WI38 (cell line): ENCODE measurements at regions not wholly inside any gene's neighbourhood (a gene's known extent, or its start where the extent isn't known, plus 50 kb on each side); places are given as distances from the start of the nearest gene placed in this dataset.

Source experiments
- H3K4me3 ChIP-seq: 2 replicates; pipeline ENCODE4 v1.5.1; 2011; ENCODE audit warnings: low read depth, mild to moderate bottlenecking, control low read depth, low read length
- TF ChIP-seq, protein P1 (sequence below): IDR thresholded peaks from 2 replicates; pipeline ENCODE4 v1.5.1; 2012; ENCODE audit warnings: low read depth, mild to moderate bottlenecking, control low read depth, low read length

DNA sequence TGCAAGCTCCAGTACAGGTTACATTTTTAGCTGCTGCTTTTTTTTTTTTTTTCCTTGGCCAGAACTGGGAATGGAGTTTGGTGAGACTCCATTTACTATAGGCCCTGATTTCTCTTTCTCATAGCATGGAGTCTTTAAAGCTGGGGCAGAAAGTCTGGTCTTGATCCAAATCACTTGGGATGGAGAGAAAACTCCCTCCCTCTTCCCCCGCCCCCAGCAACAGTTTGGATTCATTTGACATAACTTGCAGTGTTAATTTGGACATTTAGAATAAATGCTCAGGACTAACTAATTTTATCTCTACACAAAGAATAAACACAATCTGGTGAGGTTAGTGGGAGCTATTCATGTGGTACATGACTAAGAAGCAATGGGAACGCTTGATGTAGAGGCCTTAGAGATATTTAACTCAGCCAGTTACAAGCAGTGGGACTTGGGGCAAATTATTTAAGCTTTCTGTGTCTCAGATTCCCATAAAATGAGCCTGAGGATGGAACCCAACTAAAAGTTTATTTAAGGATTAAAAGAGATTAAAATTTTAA, 107.3 kb upstream of the ARHGAP5 start:
- TF ChIP-seq, protein P1, sequence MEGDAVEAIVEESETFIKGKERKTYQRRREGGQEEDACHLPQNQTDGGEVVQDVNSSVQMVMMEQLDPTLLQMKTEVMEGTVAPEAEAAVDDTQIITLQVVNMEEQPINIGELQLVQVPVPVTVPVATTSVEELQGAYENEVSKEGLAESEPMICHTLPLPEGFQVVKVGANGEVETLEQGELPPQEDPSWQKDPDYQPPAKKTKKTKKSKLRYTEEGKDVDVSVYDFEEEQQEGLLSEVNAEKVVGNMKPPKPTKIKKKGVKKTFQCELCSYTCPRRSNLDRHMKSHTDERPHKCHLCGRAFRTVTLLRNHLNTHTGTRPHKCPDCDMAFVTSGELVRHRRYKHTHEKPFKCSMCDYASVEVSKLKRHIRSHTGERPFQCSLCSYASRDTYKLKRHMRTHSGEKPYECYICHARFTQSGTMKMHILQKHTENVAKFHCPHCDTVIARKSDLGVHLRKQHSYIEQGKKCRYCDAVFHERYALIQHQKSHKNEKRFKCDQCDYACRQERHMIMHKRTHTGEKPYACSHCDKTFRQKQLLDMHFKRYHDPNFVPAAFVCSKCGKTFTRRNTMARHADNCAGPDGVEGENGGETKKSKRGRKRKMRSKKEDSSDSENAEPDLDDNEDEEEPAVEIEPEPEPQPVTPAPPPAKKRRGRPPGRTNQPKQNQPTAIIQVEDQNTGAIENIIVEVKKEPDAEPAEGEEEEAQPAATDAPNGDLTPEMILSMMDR, result no peak
- H3K4me3 ChIP-seq, result no peak overlapping the region

DNA sequence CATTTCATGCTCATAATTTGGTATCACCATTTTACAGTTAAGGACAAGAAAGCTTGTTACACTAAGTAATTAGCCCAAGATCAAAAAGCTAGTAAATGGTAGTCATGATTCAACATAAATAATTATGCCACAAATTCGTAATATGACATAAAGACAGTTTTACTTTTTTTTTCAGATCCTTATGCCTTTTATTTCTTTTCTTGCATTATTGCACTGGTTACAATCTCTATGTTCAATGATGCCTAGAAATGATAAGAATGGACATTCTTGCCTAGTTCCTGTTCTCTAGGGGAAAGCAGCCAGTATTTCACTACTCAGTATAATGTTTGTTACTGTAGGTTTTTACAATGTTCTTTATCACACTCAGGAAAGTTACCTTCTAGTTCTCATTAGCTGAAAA, 106.4 kb upstream of the ARHGAP5 start:
- no peak overlapping the region for H3K4me3 ChIP-seq
- TF ChIP-seq, protein P1, result no peak

DNA sequence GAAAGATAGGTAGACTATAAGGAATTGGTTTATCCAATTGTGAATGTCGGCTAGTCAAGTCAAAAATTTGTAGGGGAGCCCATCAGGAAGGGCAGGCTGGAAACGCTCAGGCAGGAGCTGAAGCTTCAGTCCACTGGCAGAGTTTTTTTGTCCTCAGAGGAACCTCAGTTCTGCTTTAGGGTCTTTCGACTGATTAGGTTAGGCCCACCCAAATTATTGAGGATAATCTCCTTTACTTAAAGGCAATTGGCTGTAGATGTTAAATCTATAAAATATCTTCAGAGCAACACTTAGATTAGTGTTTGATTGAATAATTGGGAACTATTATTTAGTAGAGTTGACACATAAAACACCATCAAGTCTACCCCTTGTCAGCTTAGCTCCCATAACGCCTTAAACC, 105.5 kb upstream of the ARHGAP5 start:
- H3K4me3 ChIP-seq, result no peak overlapping the region
- TF ChIP-seq, protein P1, result no peak

DNA sequence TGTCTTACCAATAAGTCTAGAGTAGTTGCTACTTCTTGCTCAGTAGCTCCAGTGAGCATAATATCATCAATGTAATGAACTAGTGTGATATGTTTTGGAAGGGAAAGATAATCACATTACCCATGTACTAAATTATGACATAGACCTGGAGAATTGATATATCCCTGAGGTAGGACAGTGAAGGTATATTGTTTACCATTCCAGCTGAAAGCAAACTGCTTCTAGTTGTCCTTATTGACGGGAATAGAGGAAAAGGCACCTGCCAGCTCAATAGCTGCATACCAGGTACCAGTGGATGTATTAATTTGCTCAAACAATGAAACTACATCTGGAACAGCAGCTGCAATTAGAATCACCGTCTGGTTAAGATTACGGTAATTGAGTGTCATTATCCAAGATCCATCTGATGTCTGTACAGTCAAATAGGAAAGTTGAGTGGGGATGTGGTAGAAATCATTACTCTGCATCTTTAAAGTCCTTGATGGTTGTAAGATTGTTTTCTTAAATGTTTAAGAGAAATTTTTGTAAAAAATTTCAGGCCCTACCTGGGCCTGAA, 100.0 kb upstream of the ARHGAP5 start:
- no peak overlapping the region for H3K4me3 ChIP-seq
- TF ChIP-seq, protein P1, result no peak

DNA sequence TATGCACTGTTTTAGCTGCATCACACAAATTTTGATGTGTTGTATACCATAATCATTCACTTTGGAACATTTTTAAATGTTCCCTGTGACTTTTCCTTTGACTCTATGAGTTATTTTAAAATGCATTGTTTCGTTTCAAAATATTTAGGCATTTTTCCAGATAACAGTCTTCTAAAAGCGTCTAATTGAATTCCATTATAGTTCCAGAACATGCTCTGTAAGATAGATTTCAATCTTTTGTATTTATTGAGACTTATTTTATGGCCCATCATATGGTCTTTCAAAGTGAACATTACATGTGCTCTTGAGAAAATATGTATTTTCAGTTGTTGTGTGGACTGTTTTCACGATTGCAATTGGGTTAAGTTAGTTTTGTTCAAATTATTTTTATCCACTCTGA, 98.7 kb upstream of the ARHGAP5 start:
- H3K4me3 ChIP-seq, result no peak overlapping the region
- TF ChIP-seq, protein P1, result no peak

DNA sequence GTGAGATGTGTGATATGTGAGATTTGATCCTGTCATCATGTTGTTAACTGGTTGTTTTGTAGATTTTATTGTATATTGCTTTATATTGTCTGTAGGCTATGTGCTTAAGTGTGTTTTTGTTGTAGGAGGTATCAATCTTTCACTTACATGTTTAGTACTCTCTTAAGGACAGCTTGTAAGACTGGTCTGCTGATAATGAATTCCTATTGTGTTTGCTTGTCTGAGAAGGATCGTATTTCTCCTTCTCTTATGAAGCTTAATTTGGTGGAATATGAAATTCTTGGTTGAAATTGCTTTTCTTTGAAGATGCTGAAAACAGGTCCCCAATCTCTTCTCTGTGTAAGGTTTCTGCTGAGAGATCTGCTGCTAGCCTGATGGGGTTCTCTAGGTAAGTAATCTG, 94.5 kb upstream of the ARHGAP5 start:
- H3K4me3 ChIP-seq, result no peak overlapping the region
- TF ChIP-seq, protein P1, result no peak

DNA sequence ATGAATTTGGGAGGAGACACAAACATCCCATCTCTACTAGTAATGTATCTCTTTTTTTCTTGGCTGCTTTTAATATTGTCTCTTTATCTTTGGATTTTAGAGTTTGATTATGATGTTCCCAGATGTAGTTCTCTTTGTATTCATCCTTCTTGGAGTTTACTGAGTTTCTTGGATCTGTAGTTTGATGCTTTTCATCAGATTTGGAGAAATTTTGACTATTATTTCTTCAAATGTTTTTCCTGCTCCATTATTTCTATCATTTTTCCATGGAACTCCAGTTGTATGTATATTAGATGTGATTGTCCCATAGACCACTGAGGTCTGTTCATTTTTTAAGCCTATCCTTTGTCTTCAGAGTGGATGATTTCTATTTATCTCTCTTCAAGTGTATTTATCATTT, 90.7 kb upstream of the ARHGAP5 start:
- H3K4me3 ChIP-seq, result no peak overlapping the region
- TF ChIP-seq, protein P1, result no peak
